Activated CD4-positive, alpha-beta memory T cell treated with anti-CD3 and anti-CD28 coated beads, Interleukin-2, amount 10 ng/mL, durations not matched to agents 7 days and 5 days (primary cell): ENCODE measurements at regions not wholly inside any gene's neighbourhood (a gene's known extent, or its start where the extent isn't known, plus 50 kb on each side); places are given as distances from the start of the nearest gene placed in this dataset.

ENCODE experiments used
- CTCF ChIA-PET: fragments of 350-600 bp; sonication (Branson Sonifier 250); formaldehyde crosslinking; loops from one replicate; lab custom pipeline; 2021; ENCODE audit warnings: antibody characterized with exemption, inconsistent platforms; lab: Charles Lee
- POLR2A ChIA-PET: fragments of 350-600 bp; sonication (Branson Sonifier 250); formaldehyde crosslinking; loops from one replicate; lab custom pipeline; 2021; ENCODE audit warnings: antibody characterized with exemption; lab: Charles Lee
- DNase-seq: peaks from one replicate; pipeline ENCODE4 v3.0.0-alpha.2; 2020
- H3K27ac Mint-ChIP-seq: one replicate; pipeline ENCODE4 v1.8.0; 2021; ENCODE audit warnings: mild to moderate bottlenecking, mixed read lengths
- H3K27me3 Mint-ChIP-seq: one replicate; pipeline ENCODE4 v1.8.0; 2021; ENCODE audit warnings: mixed read lengths
- H3K36me3 Mint-ChIP-seq: one replicate; pipeline ENCODE4 v1.8.0; 2021; ENCODE audit warnings: low read depth, mixed read lengths
- H3K4me1 Mint-ChIP-seq: one replicate; pipeline ENCODE4 v1.8.0; 2021; ENCODE audit warnings: mixed read lengths
- H3K4me3 Mint-ChIP-seq: one replicate; pipeline ENCODE4 v1.8.0; 2021; ENCODE audit warnings: mild to moderate bottlenecking, mixed read lengths
- H3K9me3 Mint-ChIP-seq: one replicate; pipeline ENCODE4 v1.8.0; 2021; ENCODE audit warnings: mixed read lengths

GRCh38 chr10:78197628-78198272, 164.1 kb downstream of the RPS24 start:
- ChIA-PET POLR2A (no interaction called here), CTCF (no interaction called here)
- Mint-ChIP-seq H3K4me1 (no peaks in the 10 kb centered on the region), H3K36me3 (no peaks in the 10 kb centered on the region), H3K4me3 (no peak overlapping the region), H3K27ac (no peak overlapping the region), H3K27me3 (no peaks in the 10 kb centered on the region), H3K9me3 (no peaks in the 10 kb centered on the region)
- DNase-seq = no peak

GRCh38 chr10:78199005-78199725, 165.5 kb downstream of the RPS24 start:
- CTCF ChIA-PET = no interaction called here
- no peaks in the 10 kb centered on the region for H3K27me3 Mint-ChIP-seq

GRCh38 chr10:78199759-78200158, 166.1 kb downstream of the RPS24 start:
- Mint-ChIP-seq H3K4me3 (no peak overlapping the region), H3K27me3 (no peaks in the 10 kb centered on the region), H3K27ac (no peak overlapping the region), H3K4me1 (no peaks in the 10 kb centered on the region), H3K9me3 (no peaks in the 10 kb centered on the region), H3K36me3 (no peaks in the 10 kb centered on the region)
- no peak for DNase-seq
- ChIA-PET CTCF (no interaction called here), POLR2A (no interaction called here)

More at GRCh38 chr10:78199005-78199725, 165.5 kb downstream of the RPS24 start:
- DNase-seq = no peak
- H3K4me3 Mint-ChIP-seq = no peak overlapping the region
- POLR2A ChIA-PET = no interaction called here
- no peak overlapping the region for H3K27ac Mint-ChIP-seq
- no peaks in the 10 kb centered on the region for H3K4me1 Mint-ChIP-seq
- no peaks in the 10 kb centered on the region for H3K9me3 Mint-ChIP-seq
- no peaks in the 10 kb centered on the region for H3K36me3 Mint-ChIP-seq

GRCh38 chr10:78200686-78201085, 167.0 kb downstream of the RPS24 start:
- H3K36me3 Mint-ChIP-seq = no peaks in the 10 kb centered on the region
- no peak overlapping the region for H3K4me3 Mint-ChIP-seq
- DNase-seq = no peak
- POLR2A ChIA-PET = no interaction called here
- H3K27me3 Mint-ChIP-seq = no peaks in the 10 kb centered on the region
- no peak overlapping the region for H3K27ac Mint-ChIP-seq
- H3K4me1 Mint-ChIP-seq = no peaks in the 10 kb centered on the region
- CTCF ChIA-PET = no interaction called here
- H3K9me3 Mint-ChIP-seq = no peaks in the 10 kb centered on the region

GRCh38 chr10:78202386-78202785, 168.7 kb downstream of the RPS24 start:
- POLR2A ChIA-PET = no interaction called here
- no peak overlapping the region for H3K27ac Mint-ChIP-seq

GRCh38 chr10:78203915-78204818, 170.5 kb downstream of the RPS24 start:
- no peak overlapping the region for H3K27ac Mint-ChIP-seq
- no peak overlapping the region for H3K4me3 Mint-ChIP-seq
- H3K9me3 Mint-ChIP-seq = no peaks in the 10 kb centered on the region
- no peaks in the 10 kb centered on the region for H3K27me3 Mint-ChIP-seq
- POLR2A ChIA-PET = no interaction called here
- CTCF ChIA-PET = no interaction called here
- no peaks in the 10 kb centered on the region for H3K36me3 Mint-ChIP-seq
- DNase-seq = no peak
- peaks cover 1% of the 10 kb centered on the region for H3K4me1 Mint-ChIP-seq

More at GRCh38 chr10:78202386-78202785, 168.7 kb downstream of the RPS24 start:
- CTCF ChIA-PET = no interaction called here
- Mint-ChIP-seq H3K27me3 (no peaks in the 10 kb centered on the region), H3K9me3 (no peaks in the 10 kb centered on the region), H3K4me3 (no peak overlapping the region), H3K4me1 (peaks cover 1% of the 10 kb centered on the region), H3K36me3 (no peaks in the 10 kb centered on the region)
- DNase-seq = no peak

- Mint-ChIP-seq H3K27ac (no peak overlapping the region), H3K4me1 (peaks cover 1% of the 10 kb centered on the region), H3K9me3 (no peaks in the 10 kb centered on the region), H3K27me3 (no peaks in the 10 kb centered on the region), H3K4me3 (no peak overlapping the region), H3K36me3 (no peaks in the 10 kb centered on the region)
- ChIA-PET CTCF (no interaction called here), POLR2A (no interaction called here)
- no peak for DNase-seq
These were observed 171.9 kb downstream of the RPS24 start for GRCh38 chr10:78205457-78206016.

- Mint-ChIP-seq H3K36me3 (no peaks in the 10 kb centered on the region), H3K27ac (no peak overlapping the region), H3K27me3 (no peaks in the 10 kb centered on the region), H3K9me3 (no peaks in the 10 kb centered on the region), H3K4me1 (peaks cover 1% of the 10 kb centered on the region), H3K4me3 (no peak overlapping the region)
- DNase-seq = no peak
- CTCF ChIA-PET = no interaction called here
- POLR2A ChIA-PET = no interaction called here
These were observed 173.6 kb downstream of the RPS24 start for GRCh38 chr10:78207216-78207615.

- H3K4me1 Mint-ChIP-seq = peaks cover 1% of the 10 kb centered on the region
- POLR2A ChIA-PET = no interaction called here
- H3K36me3 Mint-ChIP-seq = no peaks in the 10 kb centered on the region
- H3K9me3 Mint-ChIP-seq = no peaks in the 10 kb centered on the region
- CTCF ChIA-PET = no interaction called here
- DNase-seq = no peak
- no peak overlapping the region for H3K27ac Mint-ChIP-seq
- H3K4me3 Mint-ChIP-seq = no peak overlapping the region
- H3K27me3 Mint-ChIP-seq = no peaks in the 10 kb centered on the region
These were observed 174.1 kb downstream of the RPS24 start for GRCh38 chr10:78207776-78208175.

GRCh38 chr10:78209970-78210369, 176.3 kb downstream of the RPS24 start:
- Mint-ChIP-seq H3K4me1 (peaks cover 1% of the 10 kb centered on the region), H3K27me3 (peaks cover 8% of the 10 kb centered on the region), H3K4me3 (no peak overlapping the region), H3K36me3 (no peaks in the 10 kb centered on the region), H3K27ac (no peak overlapping the region), H3K9me3 (no peaks in the 10 kb centered on the region)
- DNase-seq = no peak
- ChIA-PET POLR2A (interaction anchor here (1.0 kb wide), 1 partner anchor 8 kb away, joined by 3 read pairs; no protein-coding TSS in a partner anchor), CTCF (no interaction called here)

- Mint-ChIP-seq H3K27me3 (peaks cover 11% of the 10 kb centered on the region), H3K9me3 (no peaks in the 10 kb centered on the region), H3K27ac (no peak overlapping the region), H3K4me1 (peaks cover 1% of the 10 kb centered on the region), H3K36me3 (no peaks in the 10 kb centered on the region), H3K4me3 (no peak overlapping the region)
- no peak for DNase-seq
- POLR2A ChIA-PET = no interaction called here
- CTCF ChIA-PET = no interaction called here
These were observed 176.9 kb downstream of the RPS24 start for GRCh38 chr10:78210548-78210947.

GRCh38 chr10:78210976-78211375, 177.3 kb downstream of the RPS24 start:
- Mint-ChIP-seq H3K27me3 (peaks cover 11% of the 10 kb centered on the region), H3K27ac (no peak overlapping the region), H3K4me3 (no peak overlapping the region), H3K9me3 (no peaks in the 10 kb centered on the region), H3K36me3 (no peaks in the 10 kb centered on the region), H3K4me1 (no peaks in the 10 kb centered on the region)
- ChIA-PET CTCF (no interaction called here), POLR2A (no interaction called here)
- no peak for DNase-seq

- peaks cover 14% of the 10 kb centered on the region for H3K27me3 Mint-ChIP-seq
- H3K4me3 Mint-ChIP-seq = no peak overlapping the region
- no peaks in the 10 kb centered on the region for H3K4me1 Mint-ChIP-seq
- no peak overlapping the region for H3K27ac Mint-ChIP-seq
- H3K36me3 Mint-ChIP-seq = no peaks in the 10 kb centered on the region
- DNase-seq = no peak
- no peaks in the 10 kb centered on the region for H3K9me3 Mint-ChIP-seq
- CTCF ChIA-PET = no interaction called here
- POLR2A ChIA-PET = no interaction called here
These were observed 177.9 kb downstream of the RPS24 start for GRCh38 chr10:78211561-78212051.
